GM12865 (cell line): ENCODE measurements at regions not wholly inside any gene's neighbourhood (a gene's known extent, or its start where the extent isn't known, plus 50 kb on each side); places are given as distances from the start of the nearest gene placed in this dataset.

ENCODE experiments used
- DNase-seq: peaks from one replicate; pipeline ENCODE4 v3.0.0; 2010; ENCODE audit warnings: low read depth
- H3K4me3 ChIP-seq: 2 replicates; pipeline ENCODE4 v1.5.1; 2011; ENCODE audit warnings: mild to moderate bottlenecking, low read depth, low read length, control low read depth
- CTCF ChIP-seq: IDR thresholded peaks from 2 replicates; pipeline ENCODE4 v1.5.1; 2011; ENCODE audit warnings: low read length, control low read depth, low read depth, inconsistent platforms; ENCODE audit not compliant: insufficient read depth; ENCODE audit errors: missing control alignments

- H3K4me3 ChIP-seq = no peak overlapping the region
- no peak for DNase-seq
- TF ChIP-seq CTCF = no peak
These were observed 91.7 kb downstream of the TBXT start for GRCh38 chr6:166075925-166076324.

GRCh38 chr6:166075186-166075585 lies 92.5 kb downstream of the TBXT start:
- TF ChIP-seq CTCF = no peak
- DNase-seq = no peak
- H3K4me3 ChIP-seq = no peak overlapping the region

- TF ChIP-seq CTCF = no peak
- DNase-seq = no peak
- H3K4me3 ChIP-seq = no peak overlapping the region
These were observed 94.6 kb downstream of the TBXT start for GRCh38 chr6:166073082-166073481.

GRCh38 chr6:166068768-166069167 lies 98.9 kb downstream of the TBXT start:
- no peak for TF ChIP-seq CTCF
- no peak overlapping the region for H3K4me3 ChIP-seq
- DNase-seq = no peak

- no peak overlapping the region for H3K4me3 ChIP-seq
- no peak for DNase-seq
- TF ChIP-seq CTCF = no peak
These were observed 109.4 kb downstream of the TBXT start for GRCh38 chr6:166058064-166058739.

GRCh38 chr6:166057431-166057830 lies 110.2 kb downstream of the TBXT start:
- TF ChIP-seq CTCF = no peak
- H3K4me3 ChIP-seq = no peak overlapping the region
- DNase-seq = no peak

GRCh38 chr6:166056637-166057036 lies 111.0 kb downstream of the TBXT start:
- no peak for DNase-seq
- no peak overlapping the region for H3K4me3 ChIP-seq
- TF ChIP-seq CTCF = no peak
